A549 (cell line): ENCODE measurements at regions not wholly inside any gene's neighbourhood (a gene's known extent, or its start where the extent isn't known, plus 50 kb on each side); places are given as distances from the start of the nearest gene placed in this dataset.

Experiments used
- ATAC-seq, 2 experiments: fragments of 200-7000 bp in 1 of 2; fragments of >200 bp in 1 of 2; cut with Nextera tagmentation in 1 of 2; cut with Tn5 transposase in 1 of 2; 3 replicates each; pipeline versions ENCODE4 v1.8.0 to v1.9.1; 2018 to 2020; ENCODE audit warnings: mild to moderate bottlenecking in 1 of 2, moderate library complexity in 1 of 2
- CTCF ChIA-PET: fragments of 300-600 bp; sonication (Branson Sonifier 250); formaldehyde crosslinking; extraction: SDS; loops from one replicate; lab custom pipeline; 2021; ENCODE audit warnings: antibody characterized with exemption, inconsistent platforms; lab: Yijun Ruan, JAX
- POLR2A ChIA-PET: fragments of 350-600 bp; formaldehyde crosslinking; extraction: SDS; loops from one replicate; lab custom pipeline; 2021; ENCODE audit warnings: antibody characterized with exemption, inconsistent platforms; lab: Yijun Ruan, JAX
- DNase-seq, 2 experiments: peaks; one replicate each; pipeline versions ENCODE4 v3.0.0 to v3.0.0-alpha.2; 2011 to 2016; ENCODE audit warnings: low read depth in 1 of 2, low spot score in 1 of 2
- FAIRE-seq: peaks from 2 replicates; lab custom pipeline; 2011; peaks lifted over from hg19 to GRCh38; lab: Jason Lieb, UNC
- H3K27ac ChIP-seq, 2 experiments: fragments of >200 bp; sonication (Bioruptor Twin); formaldehyde crosslinking; 3 replicates each; pipeline ENCODE4 v1.5.1; 2016 to 2017
- H3K4me1 ChIP-seq: fragments of >200 bp; sonication (Bioruptor Twin); formaldehyde crosslinking; 3 replicates; pipeline ENCODE4 v1.6.1; 2016
- H3K4me2 ChIP-seq: fragments of >200 bp; sonication (Bioruptor Twin); formaldehyde crosslinking; 3 replicates; pipeline ENCODE4 v1.6.1; 2016
- H3K4me3 ChIP-seq: fragments of >200 bp; sonication (Bioruptor Twin); formaldehyde crosslinking; 3 replicates; pipeline ENCODE4 v1.5.1; 2016
- H3K9me3 ChIP-seq: fragments of >200 bp; sonication (Bioruptor Twin); formaldehyde crosslinking; 3 replicates; pipeline ENCODE4 v1.6.1; 2016
- CBX2 ChIP-seq: fragments of 200-600 bp; sonication (generic); IDR thresholded peaks from 2 replicates; pipeline ENCODE4 v1.6.1; 2016; ENCODE audit warnings: low read depth, mild to moderate bottlenecking, borderline replicate concordance
- EHMT2 ChIP-seq: fragments of 200-600 bp; sonication (generic); IDR thresholded peaks from 2 replicates; pipeline ENCODE4 v1.6.1; 2016; ENCODE audit warnings: antibody characterized with exemption, low read depth, mild to moderate bottlenecking, moderate library complexity
- ESRRA ChIP-seq: fragments of 150-350 bp; IDR thresholded peaks from 2 replicates; pipeline ENCODE4 v1.6.1; 2014; ENCODE audit warnings: mild to moderate bottlenecking, low read length, borderline replicate concordance
- FOXS1 ChIP-seq: fragments of 250-450 bp; sonication (Bioruptor Pico); IDR thresholded peaks from 2 replicates; pipeline ENCODE4 v1.5.0; 2020; ENCODE audit warnings: mild to moderate bottlenecking, moderate library complexity
- HDAC2 ChIP-seq: fragments of 200-600 bp; sonication (generic); IDR thresholded peaks from 2 replicates; pipeline ENCODE4 v1.6.1; 2016
- HEYL ChIP-seq: fragments of 250-450 bp; sonication (Bioruptor Pico); IDR thresholded peaks from 2 replicates; pipeline ENCODE4 v1.8.0; 2021; ENCODE audit warnings: mild to moderate bottlenecking, moderate library complexity
- HOXB5 ChIP-seq: fragments of 250-450 bp; sonication (Bioruptor Pico); IDR thresholded peaks from 2 replicates; pipeline ENCODE4 v1.5.0; 2020; ENCODE audit warnings: mild to moderate bottlenecking, moderate library complexity
- JUN ChIP-seq, 2 experiments: fragments of >200 bp; sonication (Bioruptor Twin); formaldehyde crosslinking; IDR thresholded peaks; 2 replicates in 1 of 2; 3 replicates in 1 of 2; pipeline ENCODE4 v1.6.1; 2016 to 2017
- JUNB ChIP-seq: fragments of >200 bp; sonication (Bioruptor Twin); formaldehyde crosslinking; IDR thresholded peaks from 2 replicates; pipeline ENCODE4 v1.6.1; 2016
- NFE2L2 ChIP-seq: fragments of 150-350 bp; conservative IDR thresholded peaks from 2 replicates; pipeline ENCODE4 v1.6.1; 2014; ENCODE audit warnings: low read length
- NPAS2 ChIP-seq: fragments of 250-450 bp; sonication (Bioruptor Pico); IDR thresholded peaks from 2 replicates; pipeline ENCODE4 v1.8.0; 2022; ENCODE audit warnings: mild to moderate bottlenecking, moderate library complexity, borderline replicate concordance
- PHF8 ChIP-seq: fragments of 200-600 bp; sonication (generic); IDR thresholded peaks from 2 replicates; pipeline ENCODE4 v1.6.1; 2016; ENCODE audit warnings: low read depth, mild to moderate bottlenecking, antibody characterized with exemption, moderate library complexity, borderline replicate concordance
- RAD21 ChIP-seq, 2 experiments: fragments of >200 bp in 1 of 2; sonication (Bioruptor Twin) in 1 of 2; formaldehyde crosslinking in 1 of 2; IDR thresholded peaks in 1 of 2; conservative IDR thresholded peaks in 1 of 2; 2 replicates in 1 of 2; 3 replicates in 1 of 2; pipeline ENCODE4 v1.6.1; 2012 to 2018; ENCODE audit warnings: inconsistent platforms in 1 of 2
- RFX5 ChIP-seq: fragments of 450-650 bp; IDR thresholded peaks from 2 replicates; pipeline ENCODE4 v1.7.1; 2014; ENCODE audit warnings: antibody characterized with exemption, mild to moderate bottlenecking, moderate library complexity
- RNF2 ChIP-seq: fragments of 200-600 bp; sonication (generic); IDR thresholded peaks from 2 replicates; pipeline ENCODE4 v1.6.1; 2016; ENCODE audit warnings: low read depth, mild to moderate bottlenecking, antibody characterized with exemption, moderate library complexity, borderline replicate concordance
- SMC3 ChIP-seq: fragments of >200 bp; sonication (Bioruptor Twin); formaldehyde crosslinking; IDR thresholded peaks from 3 replicates; pipeline ENCODE4 v1.6.1; 2018; ENCODE audit warnings: inconsistent platforms
- TFCP2L1 ChIP-seq: fragments of 250-450 bp; sonication (Bioruptor Pico); IDR thresholded peaks from 2 replicates; pipeline ENCODE4 v1.5.0; 2021; ENCODE audit warnings: mild to moderate bottlenecking
- TP53 ChIP-seq: fragments of 250-450 bp; sonication (Bioruptor Pico); IDR thresholded peaks from 2 replicates; pipeline ENCODE4 v1.5.0; 2021; ENCODE audit warnings: mild to moderate bottlenecking, moderate library complexity
- ZC3H11A ChIP-seq: fragments of 450-650 bp; IDR thresholded peaks from 2 replicates; pipeline ENCODE4 v1.6.1; 2014; ENCODE audit warnings: antibody characterized with exemption, mild to moderate bottlenecking
- WGBS: methylation state at CpG from one replicate; pipeline ENCODE4 v1.1.6; 2017; ENCODE audit errors: missing lambda C conversion rate; 5-methylcytosine and 5-hydroxymethylcytosine counted together
- TF ChIP-seq, protein P1 (sequence below): fragments of 150-350 bp; IDR thresholded peaks from 2 replicates; pipeline ENCODE4 v1.6.1; 2014; ENCODE audit warnings: low read depth, mild to moderate bottlenecking, low read length
- TF ChIP-seq, protein P2 (sequence below): fragments of 450-650 bp; IDR thresholded peaks from 2 replicates; pipeline ENCODE4 v1.6.1; 2014; ENCODE audit warnings: antibody characterized with exemption
- TF ChIP-seq, protein P3 (sequence below): fragments of >200 bp; sonication (Bioruptor Twin); formaldehyde crosslinking; IDR thresholded peaks from 3 replicates; pipeline ENCODE4 v1.6.1; 2016

DNA sequence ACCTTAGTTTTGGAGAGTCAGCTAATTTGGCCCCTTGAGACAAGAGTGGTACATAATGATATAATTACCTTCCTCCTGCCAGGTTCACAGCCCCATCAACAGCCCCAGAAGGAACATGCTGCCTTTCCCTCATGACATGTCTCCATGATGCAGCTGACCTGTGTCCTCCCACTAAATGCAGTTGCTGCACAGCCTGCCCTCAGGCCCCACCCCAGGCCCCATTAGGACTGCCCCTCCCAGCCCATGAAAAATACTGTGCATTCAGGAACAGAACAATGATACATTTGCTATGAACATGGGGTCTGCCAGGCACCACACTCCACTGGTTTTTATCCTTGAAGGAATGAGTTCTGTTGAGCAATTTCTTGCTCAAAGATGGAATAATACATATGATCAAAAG, 176.4 kb downstream of the C5orf15 start:
- CTCF ChIA-PET, result interaction anchor here (1.2 to 2.1 kb wide), 2 partner anchors 48 to 77 kb away, joined by 3 to 5 read pairs; no protein-coding TSS in a partner anchor
- no peaks in the 10 kb centered on the region for H3K9me3 ChIP-seq

DNA sequence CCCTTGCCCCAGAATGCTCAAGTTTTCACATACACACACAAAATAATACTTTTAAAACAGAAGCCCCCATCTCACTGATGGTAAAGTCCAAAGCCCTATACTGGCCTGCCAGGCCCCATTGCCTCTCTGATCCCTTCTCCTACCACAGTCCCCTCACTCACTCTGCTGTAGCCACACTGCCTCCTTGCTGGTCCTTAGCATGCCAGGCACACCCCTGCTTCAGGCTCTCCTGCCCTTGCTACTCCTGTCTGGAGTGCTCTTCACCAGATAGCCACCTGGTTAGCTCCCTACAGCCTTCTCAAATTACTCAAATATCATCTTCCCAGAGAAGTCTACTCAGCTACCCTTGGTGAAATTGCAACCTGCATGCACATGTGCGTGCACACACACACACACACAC, 177.5 kb downstream of the C5orf15 start:
- DNase-seq, result no peak
- no peak for ATAC-seq
- no peak for FAIRE-seq
- CTCF ChIA-PET, result interaction anchor here (1.1 to 2.1 kb wide), 2 partner anchors 14 to 78 kb away, joined by 3 to 5 read pairs; no protein-coding TSS in a partner anchor
- Histone ChIP-seq H3K9me3 (no peaks in the 10 kb centered on the region), H3K4me2 (no peak overlapping the region), H3K4me1 (no peaks in the 10 kb centered on the region), H3K4me3 (no peak overlapping the region), H3K27ac (no peak overlapping the region)
- TF ChIP-seq NFE2L2, result no peak
- TF ChIP-seq, protein P1, sequence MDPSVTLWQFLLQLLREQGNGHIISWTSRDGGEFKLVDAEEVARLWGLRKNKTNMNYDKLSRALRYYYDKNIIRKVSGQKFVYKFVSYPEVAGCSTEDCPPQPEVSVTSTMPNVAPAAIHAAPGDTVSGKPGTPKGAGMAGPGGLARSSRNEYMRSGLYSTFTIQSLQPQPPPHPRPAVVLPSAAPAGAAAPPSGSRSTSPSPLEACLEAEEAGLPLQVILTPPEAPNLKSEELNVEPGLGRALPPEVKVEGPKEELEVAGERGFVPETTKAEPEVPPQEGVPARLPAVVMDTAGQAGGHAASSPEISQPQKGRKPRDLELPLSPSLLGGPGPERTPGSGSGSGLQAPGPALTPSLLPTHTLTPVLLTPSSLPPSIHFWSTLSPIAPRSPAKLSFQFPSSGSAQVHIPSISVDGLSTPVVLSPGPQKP, result no peak
- TF ChIP-seq, protein P2, sequence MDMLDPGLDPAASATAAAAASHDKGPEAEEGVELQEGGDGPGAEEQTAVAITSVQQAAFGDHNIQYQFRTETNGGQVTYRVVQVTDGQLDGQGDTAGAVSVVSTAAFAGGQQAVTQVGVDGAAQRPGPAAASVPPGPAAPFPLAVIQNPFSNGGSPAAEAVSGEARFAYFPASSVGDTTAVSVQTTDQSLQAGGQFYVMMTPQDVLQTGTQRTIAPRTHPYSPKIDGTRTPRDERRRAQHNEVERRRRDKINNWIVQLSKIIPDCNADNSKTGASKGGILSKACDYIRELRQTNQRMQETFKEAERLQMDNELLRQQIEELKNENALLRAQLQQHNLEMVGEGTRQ, result no peak
- TF ChIP-seq CBX2, result no peak
- WGBS, result 24% methylated on average over 1 of the region's 1 CpG
- POLR2A ChIA-PET, result no interaction called here

More for the DNA sequence above, 176.4 kb downstream of the C5orf15 start:
- no peak for FAIRE-seq
- Histone ChIP-seq H3K4me2 (no peak overlapping the region), H3K4me3 (no peak overlapping the region), H3K4me1 (no peaks in the 10 kb centered on the region), H3K27ac (no peak overlapping the region)
- DNase-seq, result no peak
- POLR2A ChIA-PET, result no interaction called here
- no peak for TF ChIP-seq RNF2
- TF ChIP-seq, protein P2, result no peak
- no peak for TF ChIP-seq SMC3
- no peak for TF ChIP-seq NPAS2 (CRISPR knock-in tag)
- no peak for TF ChIP-seq TFCP2L1
- no peak for TF ChIP-seq JUN (IDR thresholded peaks at IDR 0.05)
- no peak for TF ChIP-seq RAD21 (conservative IDR thresholded peaks at IDR 0.05 in 1 of 2, IDR thresholded peaks at IDR 0.05 in 1 of 2)
- no peak for TF ChIP-seq PHF8
- TF ChIP-seq RFX5, result no peak
- TF ChIP-seq, protein P3, sequence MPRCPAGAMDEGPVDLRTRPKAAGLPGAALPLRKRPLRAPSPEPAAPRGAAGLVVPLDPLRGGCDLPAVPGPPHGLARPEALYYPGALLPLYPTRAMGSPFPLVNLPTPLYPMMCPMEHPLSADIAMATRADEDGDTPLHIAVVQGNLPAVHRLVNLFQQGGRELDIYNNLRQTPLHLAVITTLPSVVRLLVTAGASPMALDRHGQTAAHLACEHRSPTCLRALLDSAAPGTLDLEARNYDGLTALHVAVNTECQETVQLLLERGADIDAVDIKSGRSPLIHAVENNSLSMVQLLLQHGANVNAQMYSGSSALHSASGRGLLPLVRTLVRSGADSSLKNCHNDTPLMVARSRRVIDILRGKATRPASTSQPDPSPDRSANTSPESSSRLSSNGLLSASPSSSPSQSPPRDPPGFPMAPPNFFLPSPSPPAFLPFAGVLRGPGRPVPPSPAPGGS, result no peak
- no peak for TF ChIP-seq HEYL
- TF ChIP-seq HDAC2, result no peak
- no peak for TF ChIP-seq FOXS1
- TF ChIP-seq ESRRA, result no peak
- TF ChIP-seq ZC3H11A, result no peak
- no peak for TF ChIP-seq TP53 (CRISPR knock-in tag)
- TF ChIP-seq HOXB5 (CRISPR knock-in tag), result no peak
- no peak for TF ChIP-seq EHMT2
- no peak for TF ChIP-seq JUNB
- TF ChIP-seq, protein P1, result no peak
- ATAC-seq, result no peak
